HG03175 (cell line): ENCODE measurements at regions not wholly inside any gene's neighbourhood (a gene's known extent, or its start where the extent isn't known, plus 50 kb on each side); places are given as distances from the start of the nearest gene placed in this dataset.
"Not testable (repeated sequence)": the region's sequence is repeated elsewhere in the genome, so short reads cannot be mapped to it uniquely, and the experiment has no call there.

ENCODE experiments used
- ATAC-seq: cut with Tn5 transposase; IDR thresholded peaks from one replicate; pipeline ENCODE4 v1.9.1; 2021; ENCODE audit warnings: mild to moderate bottlenecking, moderate library complexity; ENCODE audit not compliant: unreplicated experiment

DNA sequence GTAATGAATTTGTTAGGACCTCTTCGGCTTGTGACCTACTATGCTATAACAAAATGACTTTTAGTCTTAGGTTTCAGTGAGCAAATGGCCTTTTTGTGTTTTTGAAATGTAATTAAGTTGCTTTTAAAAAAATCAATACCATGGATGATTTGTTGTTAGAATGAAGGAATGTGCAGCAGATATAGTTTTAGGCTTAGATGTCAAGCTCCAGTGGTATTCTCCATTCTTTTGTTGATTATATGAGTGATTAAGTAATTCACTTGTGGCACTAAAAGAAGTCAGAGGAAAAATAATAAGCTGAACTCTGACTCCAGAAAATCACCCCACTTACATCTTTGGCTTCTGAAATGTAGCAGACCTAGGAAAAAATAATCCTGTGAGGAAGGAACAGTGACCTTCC, 474.1 kb upstream of the MIS18BP1 start:
- no peak for ATAC-seq

DNA sequence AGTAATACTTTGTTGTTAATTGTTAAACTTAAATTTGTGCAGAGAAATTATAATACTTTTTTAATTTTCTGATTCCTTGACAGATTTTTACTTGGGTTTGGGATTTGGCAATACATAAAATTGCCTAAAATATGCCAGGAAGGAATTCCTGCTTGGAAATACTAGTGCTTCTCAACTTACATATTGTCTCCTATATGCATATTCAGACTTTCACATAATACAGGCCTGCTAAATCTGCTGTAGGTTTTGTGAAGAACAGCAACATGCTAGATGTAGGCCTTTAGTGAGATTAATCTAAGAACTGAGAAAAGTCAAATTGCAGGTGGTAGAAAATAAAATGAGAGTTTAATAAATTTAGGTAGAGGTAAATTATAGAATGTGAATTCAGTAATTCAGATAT, 468.5 kb upstream of the MIS18BP1 start:
- ATAC-seq, result no peak

DNA sequence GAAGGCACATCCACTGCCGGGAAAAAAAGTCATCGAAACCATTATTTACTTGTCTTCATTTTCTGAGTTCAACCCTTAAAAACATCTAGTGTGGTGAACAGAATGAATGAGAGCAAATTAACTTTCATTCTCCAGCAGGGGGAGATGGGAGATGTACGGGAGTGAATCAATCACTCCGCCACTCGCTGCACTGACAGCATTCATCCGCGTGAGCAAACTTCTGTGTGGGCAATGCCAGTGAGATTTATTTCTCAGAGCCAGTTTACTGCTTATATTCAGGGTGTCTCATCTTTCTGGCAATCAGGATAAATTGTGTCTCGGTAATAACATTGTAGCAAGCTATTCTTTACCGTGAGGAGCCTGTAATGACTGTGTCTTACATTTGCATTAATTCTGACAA, 463.6 kb upstream of the MIS18BP1 start:
- ATAC-seq, result no peak

DNA sequence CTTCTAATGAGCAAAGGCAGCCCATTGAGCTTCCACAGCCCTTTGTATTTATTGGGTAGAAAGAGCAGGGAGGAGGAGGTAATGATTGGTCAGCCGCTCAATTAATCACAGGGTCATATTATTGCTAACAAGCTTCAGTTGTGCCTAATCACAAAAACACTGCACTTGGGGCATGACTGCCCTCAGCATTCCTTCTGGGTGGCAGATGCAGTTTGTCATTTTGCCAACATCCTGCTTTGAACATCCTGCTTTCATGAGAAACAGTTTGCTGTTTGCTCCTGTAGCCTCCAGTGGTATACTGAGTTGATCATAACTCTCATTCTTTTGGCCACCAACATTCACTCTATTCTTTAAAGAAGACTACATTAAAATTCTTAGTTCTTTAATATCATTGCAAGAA, 462.9 kb upstream of the MIS18BP1 start:
- no peak for ATAC-seq

DNA sequence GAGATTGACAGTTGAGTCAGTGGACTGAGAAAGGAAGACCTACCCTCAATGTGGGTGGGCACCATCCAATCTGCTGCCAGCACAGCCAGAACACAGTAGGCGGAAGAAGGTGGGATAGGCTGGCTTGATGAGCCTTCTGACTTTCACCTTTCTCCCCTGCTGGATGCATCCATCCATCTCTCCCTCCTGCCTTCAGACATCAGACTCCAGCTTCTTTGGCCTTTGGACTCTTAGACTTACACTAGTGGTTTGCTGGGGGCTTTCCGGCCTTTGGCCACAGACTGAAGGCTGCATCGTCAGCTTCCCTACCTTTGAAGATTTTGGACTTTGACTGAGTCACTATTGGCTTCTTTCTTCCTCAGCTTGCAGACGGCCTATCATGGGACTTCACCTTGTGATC, 456.5 kb upstream of the MIS18BP1 start:
- no peak for ATAC-seq

DNA sequence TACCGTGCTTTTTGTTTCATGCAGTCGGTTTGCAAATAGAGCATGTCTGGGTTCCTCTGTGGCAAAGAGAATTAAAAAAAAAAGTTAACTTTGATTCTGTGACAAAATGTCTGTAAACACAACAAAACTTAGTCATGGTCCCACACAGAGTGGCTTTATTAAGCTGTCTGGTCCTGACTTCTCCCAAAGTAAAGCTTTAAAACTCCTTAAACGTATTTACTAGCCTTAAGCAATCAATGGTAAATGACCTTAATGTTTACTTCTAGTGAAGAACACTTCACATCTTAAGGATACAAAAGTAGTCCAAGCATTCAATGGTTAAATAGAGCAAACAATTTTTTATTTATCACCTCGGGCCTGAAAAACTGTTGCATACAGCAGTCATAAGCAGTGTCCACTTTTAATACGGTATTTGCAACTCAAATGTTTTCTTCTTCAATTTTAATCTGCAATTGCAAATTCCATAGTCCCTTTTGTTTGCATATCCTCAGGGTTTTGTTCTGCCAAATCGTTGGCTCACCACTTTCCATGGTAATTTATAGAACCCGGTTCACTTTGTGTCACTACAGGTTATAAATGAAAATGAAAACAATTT, 453.0 kb upstream of the MIS18BP1 start:
- ATAC-seq, result no peak

DNA sequence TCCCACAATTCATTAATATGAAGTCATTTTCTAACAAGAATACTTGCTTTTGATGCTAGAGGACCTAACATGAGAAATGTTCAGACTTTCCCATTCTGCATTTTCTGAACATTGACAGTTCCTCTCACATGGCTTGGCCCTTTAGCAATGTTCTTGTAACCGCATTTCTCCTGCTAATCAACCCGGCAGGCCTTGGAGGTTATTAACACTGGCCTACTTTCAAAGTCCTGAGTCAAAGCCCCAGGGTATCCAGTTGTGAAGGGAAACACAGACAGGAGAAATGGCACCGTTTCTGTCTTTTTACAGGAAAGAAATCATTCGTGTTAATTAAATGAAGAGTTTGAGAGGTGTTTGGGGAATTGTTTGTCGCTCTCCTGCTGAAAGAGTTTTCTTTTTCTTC, 446.5 kb upstream of the MIS18BP1 start:
- ATAC-seq, result no peak

DNA sequence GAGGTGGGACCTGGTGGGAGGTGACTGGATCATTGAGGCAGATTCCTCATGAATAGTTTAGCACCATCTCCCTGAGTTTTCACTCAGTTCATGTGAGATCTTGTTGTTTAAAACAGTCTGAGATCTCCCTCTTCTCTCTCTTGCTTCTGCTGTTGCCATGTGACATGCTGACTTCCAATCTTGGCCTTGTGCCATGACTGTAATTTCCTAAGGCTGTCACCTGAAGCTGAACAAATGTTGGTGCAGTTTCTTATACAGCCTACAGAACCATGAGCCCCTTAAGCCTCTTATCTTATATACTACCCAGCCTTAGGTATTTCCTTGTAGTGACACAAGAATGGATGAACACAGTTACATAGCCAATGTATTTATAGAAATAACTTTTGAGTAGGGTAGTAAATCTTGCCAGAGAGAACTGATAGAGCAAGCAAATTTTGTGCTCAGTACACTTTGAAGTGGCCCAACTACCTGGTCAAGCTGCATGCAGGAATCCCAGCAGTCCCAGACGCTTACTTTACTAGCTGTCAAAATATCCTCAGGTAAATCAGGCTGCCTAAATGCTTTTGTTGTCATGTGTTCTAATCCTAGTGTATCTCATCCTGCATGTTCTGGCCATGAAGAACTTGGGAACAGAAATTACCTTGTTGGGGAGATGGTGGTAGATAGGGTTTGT, 445.6 kb upstream of the MIS18BP1 start:
- ATAC-seq, result no peak

DNA sequence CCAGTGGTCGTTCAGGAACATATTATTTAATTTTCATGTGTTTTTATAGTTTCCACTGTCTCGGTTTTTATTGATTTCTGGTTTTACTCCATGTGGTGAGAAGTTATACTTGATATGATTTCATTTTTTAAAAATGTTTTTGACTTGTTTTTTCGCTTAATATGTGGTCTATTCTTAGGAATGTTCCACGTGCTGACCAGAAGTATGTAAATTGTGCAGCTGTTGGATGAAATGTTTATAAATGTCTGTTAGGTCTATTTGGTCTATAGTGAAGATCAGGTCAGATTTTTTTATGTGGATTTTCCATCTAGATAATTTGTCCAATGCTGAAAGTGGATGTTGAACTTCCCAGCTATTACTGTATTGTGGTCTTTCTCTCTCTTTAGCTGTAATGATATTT, 433.8 kb upstream of the MIS18BP1 start:
- ATAC-seq, result no peak

DNA sequence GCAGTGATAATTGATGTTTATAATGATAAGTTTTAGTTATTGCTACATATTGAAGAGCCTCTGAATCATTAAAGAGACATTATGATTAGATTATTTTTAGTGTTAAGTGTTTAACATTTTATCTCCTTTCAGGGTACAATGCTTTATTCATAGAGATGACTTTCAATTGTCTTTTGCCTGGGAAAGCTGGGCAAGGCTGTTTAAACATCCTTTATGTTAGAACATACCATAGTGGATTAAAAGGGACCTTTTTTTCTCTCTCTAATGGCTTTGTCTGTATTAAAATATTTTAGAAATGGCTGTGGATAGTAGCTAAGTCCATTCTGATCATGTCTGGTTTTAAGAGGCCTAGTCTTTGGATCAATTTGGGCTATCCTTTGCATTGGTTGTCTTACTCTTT, 427.5 kb upstream of the MIS18BP1 start:
- ATAC-seq, result no peak

DNA sequence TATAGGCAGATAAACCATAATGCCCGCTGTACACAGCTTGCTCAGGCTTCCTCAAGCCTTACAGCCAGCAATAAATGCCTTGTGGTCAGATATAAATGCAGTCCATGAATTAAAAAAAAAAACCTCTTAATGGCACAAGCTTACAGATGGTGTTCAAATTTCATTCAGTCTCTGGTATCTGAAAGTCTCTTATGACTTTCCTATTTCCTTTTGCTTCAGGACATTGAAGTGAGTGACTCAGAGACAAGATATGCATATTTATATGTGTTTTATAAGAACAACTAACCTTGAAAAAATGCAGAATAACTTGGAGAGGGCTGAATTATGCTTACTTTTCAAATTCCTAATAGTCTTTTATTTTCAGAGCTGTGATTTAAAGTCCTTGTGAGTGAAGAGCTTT, 426.9 kb upstream of the MIS18BP1 start:
- no peak for ATAC-seq

DNA sequence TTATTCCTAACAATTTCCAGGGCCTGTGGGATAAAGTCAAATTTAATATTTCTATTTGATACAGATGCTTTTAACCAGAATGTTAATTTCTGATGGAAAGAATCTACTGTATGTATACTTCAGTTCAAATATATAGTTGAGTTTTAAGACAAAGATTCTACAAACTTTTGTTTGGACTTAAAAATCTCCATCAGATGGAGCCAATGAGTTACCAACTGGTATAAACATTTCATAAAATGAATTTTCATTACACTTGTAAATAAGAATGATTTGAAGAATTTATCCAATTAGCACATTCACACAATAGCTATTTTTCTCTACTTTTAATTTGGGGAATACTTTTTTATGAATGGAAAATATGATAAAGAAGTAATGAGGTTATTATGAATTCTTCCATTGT, 425.2 kb upstream of the MIS18BP1 start:
- ATAC-seq, result no peak

DNA sequence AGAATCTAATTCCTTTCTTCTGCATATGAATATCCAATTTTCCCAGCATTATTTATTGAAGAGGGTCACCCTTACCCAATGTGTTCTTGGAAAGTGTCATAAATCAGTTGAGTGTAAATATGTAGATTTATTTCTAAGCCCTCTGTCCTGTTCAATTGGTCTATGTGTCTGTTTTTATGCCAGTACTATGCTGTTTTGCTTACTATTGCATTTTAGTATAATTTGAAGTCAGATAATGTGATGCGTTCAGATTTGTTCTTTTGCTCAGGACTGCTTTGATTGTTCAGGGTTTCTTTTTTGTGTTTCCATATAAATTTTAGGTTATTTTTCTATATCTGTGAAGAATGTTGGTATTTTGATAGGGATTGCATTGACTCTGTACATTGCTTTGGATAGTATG, 420.4 kb upstream of the MIS18BP1 start:
- no peak for ATAC-seq

DNA sequence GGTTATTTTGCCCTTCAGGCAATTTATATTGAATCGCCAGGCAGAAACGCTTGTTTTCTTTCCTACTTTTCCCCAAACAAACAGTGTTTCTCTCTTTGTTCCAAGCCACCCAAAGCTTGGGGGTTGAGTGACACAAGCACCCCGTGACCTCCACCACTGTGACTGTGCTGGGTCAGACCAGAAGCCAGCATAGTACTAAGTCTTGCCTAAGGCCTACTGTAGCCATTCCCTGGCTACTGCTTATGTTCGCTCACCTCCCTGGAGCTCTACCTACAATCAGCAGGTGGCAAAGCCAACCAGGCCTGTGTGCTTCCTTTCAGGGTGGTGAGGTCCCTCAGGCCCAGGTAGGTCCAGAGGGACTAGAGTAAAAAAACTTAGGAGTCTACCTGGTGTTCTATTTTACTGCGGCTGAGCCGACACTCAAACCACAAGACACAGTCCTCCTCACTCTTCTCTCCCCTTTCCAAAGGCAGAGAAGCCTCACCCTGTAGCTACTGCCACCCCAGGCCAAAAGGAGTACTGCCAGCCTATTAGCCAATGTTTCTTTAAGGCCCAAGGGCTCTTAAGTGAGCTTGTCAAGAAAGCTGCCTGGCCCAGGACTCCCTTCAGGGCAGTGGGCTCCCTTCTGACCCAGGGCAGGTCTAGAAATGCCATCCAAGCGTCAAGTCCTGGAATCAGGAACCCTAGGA, 411.8 kb upstream of the MIS18BP1 start:
- ATAC-seq, result no peak

DNA sequence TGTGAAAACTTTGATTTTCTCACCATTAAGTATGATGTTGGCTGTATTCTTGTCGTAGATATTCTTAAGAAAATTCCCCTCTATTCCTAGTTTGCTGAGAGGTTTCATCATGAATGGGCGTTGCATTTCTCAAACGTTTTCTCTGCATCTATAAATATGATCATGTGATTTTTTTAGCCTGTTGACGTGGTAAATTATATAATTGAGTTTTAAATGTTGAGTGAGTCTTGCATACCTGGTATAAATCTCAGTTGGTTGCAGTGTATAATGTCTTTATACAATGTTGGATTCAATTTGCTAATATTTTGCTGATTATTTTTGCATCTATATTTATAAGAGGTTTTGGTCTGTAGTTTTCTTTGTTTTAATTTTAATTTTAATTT, 405.9 kb upstream of the MIS18BP1 start:
- ATAC-seq, result no peak

DNA sequence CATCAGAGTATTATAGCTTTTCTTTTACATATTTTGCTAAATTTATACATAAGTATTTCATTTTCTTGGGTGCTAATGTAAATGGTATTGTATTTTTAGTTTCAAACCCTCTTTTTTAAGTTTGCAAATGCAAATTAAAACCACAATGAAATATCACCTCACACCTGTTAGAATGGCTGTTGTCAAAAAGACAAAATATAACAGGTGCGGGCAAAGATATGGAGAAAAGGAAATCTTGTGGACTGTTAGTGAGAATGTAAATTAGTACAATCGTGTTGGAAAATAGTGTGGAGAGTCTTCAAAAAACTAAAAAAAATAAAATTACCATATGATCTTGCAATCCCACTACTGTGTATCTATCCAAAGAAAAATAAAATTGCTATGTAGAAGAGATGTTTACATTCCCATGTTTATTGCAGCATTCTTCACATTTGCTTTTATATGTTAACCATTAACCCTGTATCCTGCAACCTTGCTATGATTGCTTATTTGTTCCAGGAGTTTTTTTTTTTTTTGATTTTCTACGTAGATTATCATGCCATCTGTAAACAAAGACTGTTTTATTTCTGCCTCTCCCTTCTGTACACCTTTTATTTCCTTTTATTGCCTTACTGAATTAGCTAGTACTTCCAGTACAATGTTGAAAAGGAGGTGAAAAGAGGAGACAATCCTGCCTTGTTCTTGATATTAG, 405.4 kb upstream of the MIS18BP1 start:
- ATAC-seq, result no peak

DNA sequence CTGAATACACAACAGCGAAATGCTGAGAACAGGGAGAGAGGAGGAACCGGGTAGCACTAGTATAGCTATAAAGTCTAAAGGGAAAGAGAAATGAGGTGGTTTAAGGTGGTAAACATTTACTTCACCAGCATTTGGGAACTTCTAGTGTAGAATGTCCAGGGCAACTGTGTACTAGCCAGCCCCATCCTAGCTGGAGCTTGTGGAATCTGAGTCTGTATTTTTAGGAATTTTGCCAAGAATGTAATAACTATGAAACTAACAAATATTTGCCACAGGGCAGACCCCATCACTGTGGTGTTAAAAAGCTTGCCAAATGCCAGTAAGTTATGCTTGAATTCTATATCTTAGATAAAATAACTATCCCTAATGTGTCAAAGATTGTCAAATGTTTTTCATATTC, 398.9 kb upstream of the MIS18BP1 start:
- no peak for ATAC-seq

DNA sequence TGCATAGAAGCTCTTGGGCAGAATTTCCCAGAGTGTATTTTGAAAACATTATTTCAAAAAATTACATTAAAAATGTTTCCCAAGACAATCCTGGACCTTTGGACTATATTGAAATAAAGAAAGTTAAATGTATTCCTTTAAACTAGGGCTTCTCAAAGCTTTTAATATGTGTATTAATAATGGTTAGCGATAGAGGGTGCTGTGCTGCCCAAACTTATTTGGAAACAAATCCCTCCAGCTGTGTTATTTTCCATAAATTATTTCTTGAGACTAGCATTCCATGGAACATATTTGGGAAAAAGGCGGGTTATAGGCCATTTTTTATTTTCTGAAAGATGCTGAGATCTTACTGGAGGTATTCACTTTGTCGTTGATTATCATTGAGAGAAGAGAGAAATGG, 397.8 kb upstream of the MIS18BP1 start:
- no peak for ATAC-seq

DNA sequence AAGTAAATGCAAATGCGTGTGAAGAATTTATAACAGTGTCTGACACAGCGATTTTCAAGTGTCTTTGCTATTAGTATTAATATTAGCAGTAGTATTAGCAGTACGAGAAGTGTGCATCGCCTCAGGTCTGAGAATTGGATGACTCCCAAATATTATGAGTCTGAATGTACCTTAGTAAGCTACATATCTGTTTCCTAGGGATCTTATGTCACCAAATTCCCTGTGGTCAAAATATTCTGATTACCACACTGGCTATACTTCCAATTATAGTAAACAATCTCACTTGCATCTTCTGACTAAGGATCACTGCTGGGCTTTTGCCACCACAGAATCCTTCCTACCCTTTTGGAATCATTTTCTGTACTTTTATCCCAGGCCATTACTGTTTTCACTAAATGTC, 396.0 kb upstream of the MIS18BP1 start:
- ATAC-seq, result no peak

DNA sequence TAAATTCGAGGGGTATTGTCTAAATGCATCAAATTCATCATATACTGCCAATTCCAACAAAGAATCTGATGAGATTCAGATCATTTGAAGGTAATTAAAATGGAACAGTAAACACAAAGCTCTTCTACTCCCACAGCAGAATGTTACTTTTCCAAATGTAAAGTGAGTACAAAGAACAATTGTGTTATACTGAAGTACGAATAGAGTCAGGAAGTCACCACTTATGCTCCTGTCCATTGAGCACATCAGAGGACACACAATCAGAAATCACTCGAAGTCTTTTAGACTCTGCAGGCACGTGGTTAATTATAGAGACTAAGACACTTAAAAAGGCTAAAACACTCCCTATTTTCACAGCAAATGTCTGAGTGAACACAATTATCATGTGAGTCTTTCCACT, 388.5 kb upstream of the MIS18BP1 start:
- ATAC-seq, result no peak

DNA sequence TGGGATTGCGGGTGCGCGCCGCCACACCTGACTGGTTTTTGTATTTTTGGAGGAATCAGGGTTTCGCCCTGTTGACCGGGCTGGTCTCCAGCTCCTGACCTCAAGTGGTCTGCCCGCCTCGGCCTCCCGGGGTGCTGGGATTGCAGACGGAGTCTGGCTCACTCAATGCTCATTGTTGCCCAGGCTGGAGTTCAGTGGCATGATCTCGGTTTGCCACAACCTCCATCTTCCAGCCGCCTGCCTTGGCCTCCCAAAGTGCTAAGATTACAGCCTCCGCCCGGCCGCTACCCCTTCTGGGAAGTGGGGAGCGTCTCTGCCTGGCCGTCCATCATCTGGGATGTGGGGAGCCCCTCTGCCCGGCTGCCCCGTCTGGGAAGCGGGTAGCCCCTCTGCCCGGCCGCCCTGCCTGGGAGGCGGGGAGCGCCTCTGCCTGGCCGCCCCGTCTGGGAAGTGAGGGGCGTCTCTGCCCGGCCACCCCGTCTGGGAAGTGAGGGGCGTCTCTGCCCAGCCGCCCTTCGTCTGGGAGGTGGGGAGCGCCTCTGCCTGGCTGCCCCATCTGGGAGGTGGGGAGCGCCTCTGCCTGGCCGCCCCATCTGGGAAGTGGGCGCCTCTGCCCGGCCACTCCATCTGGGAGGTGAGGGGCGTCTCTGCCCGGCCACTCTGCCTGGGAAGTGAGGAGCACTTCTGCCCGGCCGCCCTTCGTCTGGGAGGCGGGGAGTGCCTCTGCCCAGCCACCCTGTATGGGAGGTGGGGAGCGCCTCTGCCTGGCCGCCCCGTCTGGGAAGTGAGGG, 381.8 kb upstream of the MIS18BP1 start:
- ATAC-seq, result not testable (repeated sequence)
